Fibroblast of lung (primary cell): ENCODE measurements at regions not wholly inside any gene's neighbourhood (a gene's known extent, or its start where the extent isn't known, plus 50 kb on each side); places are given as distances from the start of the nearest gene placed in this dataset.

Source experiments
- EZH2 ChIP-seq: IDR thresholded peaks from 2 replicates; pipeline ENCODE4 v1.5.1; 2012; ENCODE audit warnings: low read length, control low read depth, mild to moderate bottlenecking; ENCODE audit errors: missing control alignments
- TF ChIP-seq, protein P1 (sequence below), 2 donors: IDR thresholded peaks in 1 of 2; conservative IDR thresholded peaks in 1 of 2; 1 replicate in 1 of 2; 2 replicates in 1 of 2; pipeline ENCODE4 v1.5.1; 2011 to 2012; ENCODE audit warnings: low read length in 2 of 2, control low read depth in 1 of 2, inconsistent platforms in 1 of 2, low read depth in 1 of 2, mild to moderate bottlenecking in 1 of 2

DNA sequence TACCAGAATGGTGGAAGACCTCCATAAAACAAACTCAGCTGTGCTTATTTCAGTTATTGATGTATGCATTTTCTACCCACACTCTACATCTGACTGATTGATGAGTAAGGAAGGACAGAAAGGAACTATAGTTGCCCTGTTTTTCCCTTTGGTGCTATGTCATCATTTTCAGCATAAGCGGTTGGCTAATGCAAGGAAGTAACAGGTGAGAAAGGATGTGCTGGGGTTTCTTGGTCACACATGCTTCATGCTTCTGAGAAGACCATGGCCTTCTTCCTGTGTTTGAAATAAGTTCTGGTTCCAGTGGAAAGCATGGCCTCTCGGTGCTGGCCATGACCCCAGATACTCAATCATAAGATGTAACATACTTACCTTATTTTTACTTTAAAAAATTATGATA lies 541.2 kb downstream of the PTPRU start:
- TF ChIP-seq, protein P1, sequence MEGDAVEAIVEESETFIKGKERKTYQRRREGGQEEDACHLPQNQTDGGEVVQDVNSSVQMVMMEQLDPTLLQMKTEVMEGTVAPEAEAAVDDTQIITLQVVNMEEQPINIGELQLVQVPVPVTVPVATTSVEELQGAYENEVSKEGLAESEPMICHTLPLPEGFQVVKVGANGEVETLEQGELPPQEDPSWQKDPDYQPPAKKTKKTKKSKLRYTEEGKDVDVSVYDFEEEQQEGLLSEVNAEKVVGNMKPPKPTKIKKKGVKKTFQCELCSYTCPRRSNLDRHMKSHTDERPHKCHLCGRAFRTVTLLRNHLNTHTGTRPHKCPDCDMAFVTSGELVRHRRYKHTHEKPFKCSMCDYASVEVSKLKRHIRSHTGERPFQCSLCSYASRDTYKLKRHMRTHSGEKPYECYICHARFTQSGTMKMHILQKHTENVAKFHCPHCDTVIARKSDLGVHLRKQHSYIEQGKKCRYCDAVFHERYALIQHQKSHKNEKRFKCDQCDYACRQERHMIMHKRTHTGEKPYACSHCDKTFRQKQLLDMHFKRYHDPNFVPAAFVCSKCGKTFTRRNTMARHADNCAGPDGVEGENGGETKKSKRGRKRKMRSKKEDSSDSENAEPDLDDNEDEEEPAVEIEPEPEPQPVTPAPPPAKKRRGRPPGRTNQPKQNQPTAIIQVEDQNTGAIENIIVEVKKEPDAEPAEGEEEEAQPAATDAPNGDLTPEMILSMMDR (conservative IDR thresholded peaks at IDR 0.05 in 1 of 2, IDR thresholded peaks at IDR 0.05 in 1 of 2; ENCODE audit: low read depth in 1 of 2, low read length in 2 of 2) = no peak
- TF ChIP-seq EZH2 = no peak
